GM19468 (cell line): ENCODE measurements at regions not wholly inside any gene's neighbourhood (a gene's known extent, or its start where the extent isn't known, plus 50 kb on each side); places are given as distances from the start of the nearest gene placed in this dataset.
A peak's percentile ranks its signal among the peaks of the same experiment; 100 is the strongest.

Experiments
- ATAC-seq: cut with Tn5 transposase; IDR thresholded peaks from one replicate; pipeline ENCODE4 v1.9.1; 2021; ENCODE audit warnings: mild to moderate bottlenecking, moderate library complexity, moderate number of reproducible peaks; ENCODE audit not compliant: unreplicated experiment; ENCODE audit errors: extremely low read depth

- no peak for ATAC-seq
Measured at GRCh38 chrX:13266641-13267345, 53.1 kb downstream of the ATXN3L start.

- no peak for ATAC-seq
Measured at GRCh38 chrX:13265549-13266132, 54.2 kb downstream of the ATXN3L start.

GRCh38 chrX:13265111-13265510 is 54.7 kb downstream of the ATXN3L start:
- ATAC-seq, result no peak

- peak; percentile 50 for ATAC-seq
Measured at GRCh38 chrX:13263560-13264251, 56.1 kb downstream of the ATXN3L start.

- no peak for ATAC-seq
Measured at GRCh38 chrX:13261348-13261747, 58.5 kb downstream of the ATXN3L start.

DNA sequence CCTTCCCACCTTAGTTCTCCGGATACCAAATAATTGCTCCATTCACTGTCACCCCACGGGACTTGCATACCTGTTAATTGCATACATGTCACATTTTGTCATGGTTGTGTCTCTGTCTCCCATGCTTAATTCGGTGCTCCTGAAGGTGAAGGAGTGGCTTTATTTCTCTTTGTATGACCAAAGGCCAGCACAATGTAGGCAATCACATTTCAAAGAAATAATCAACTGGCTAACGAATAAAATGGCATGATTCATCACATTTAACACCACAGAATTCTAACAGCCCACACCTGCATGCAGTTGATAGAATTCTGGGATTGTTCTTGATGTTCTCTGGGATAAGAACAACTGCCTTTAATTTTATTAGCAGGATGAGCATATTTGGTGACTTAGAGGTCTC is 59.3 kb downstream of the ATXN3L start:
- no peak for ATAC-seq

DNA sequence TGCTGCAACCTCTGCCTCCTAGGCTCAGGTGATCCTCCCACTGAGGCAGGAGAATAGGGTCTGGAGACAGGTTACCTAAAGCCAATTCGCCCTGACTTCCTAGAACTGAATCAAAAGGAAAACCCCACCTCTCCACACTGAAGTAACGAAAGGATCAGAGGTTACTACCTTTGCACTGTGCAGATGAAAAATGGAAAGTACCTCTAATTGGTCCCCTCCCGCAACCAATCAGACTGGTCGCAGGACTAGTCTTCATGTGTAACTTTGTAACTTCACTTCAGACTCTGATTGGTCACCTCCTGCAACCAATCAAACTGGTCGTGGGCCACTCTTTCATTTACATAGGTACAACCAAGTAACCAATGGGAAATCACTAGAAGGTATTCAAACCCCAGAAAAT is 61.1 kb downstream of the ATXN3L start:
- no peak for ATAC-seq

DNA sequence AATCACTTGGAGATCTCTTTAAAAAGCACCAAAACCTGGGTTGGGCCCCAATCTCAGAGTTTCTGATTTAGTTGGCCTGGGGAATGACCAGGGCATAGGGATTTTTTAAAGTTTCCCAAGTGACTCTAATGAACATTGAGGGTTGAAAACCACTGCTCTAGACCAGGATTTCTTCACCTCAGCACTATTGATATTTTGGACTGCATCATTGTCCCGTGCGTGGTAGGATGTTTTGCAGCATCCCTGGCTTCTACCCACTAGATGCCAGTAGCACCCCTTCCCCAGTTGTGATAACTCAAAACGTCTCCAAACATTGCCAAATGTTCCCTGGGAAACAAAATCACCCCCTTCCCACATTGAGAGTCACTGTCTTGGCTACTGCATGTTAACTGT is 61.8 kb downstream of the ATXN3L start:
- ATAC-seq, result no peak

- ATAC-seq, result no peak
Measured at GRCh38 chrX:13257223-13258051, 62.4 kb downstream of the ATXN3L start.

- ATAC-seq, result no peak
Measured at GRCh38 chrX:13256603-13257002, 63.2 kb downstream of the ATXN3L start.

DNA sequence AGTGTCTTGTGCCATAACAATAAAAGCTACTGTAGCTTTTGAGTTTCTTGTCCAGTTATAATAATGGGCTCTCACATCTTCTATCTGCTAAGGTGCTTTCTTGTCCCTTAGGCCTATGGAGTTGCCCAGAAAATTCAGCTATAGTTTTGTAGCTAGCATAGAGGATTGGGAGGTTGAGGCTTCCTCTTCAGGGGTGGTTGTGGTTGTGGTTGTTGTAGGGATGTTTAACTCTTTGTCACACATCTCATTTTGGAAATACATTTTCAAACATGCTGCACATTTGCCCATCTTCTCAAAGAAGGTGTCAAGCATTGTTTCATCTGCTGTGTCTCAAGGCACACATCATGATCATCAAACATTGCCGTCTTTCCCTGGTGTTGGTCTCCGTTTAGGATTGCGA is 65.0 kb downstream of the ATXN3L start:
- no peak for ATAC-seq

GRCh38 chrX:13254076-13254785 is 65.6 kb downstream of the ATXN3L start:
- no peak for ATAC-seq

GRCh38 chrX:13253223-13253622 is 66.6 kb downstream of the ATXN3L start:
- ATAC-seq, result no peak

DNA sequence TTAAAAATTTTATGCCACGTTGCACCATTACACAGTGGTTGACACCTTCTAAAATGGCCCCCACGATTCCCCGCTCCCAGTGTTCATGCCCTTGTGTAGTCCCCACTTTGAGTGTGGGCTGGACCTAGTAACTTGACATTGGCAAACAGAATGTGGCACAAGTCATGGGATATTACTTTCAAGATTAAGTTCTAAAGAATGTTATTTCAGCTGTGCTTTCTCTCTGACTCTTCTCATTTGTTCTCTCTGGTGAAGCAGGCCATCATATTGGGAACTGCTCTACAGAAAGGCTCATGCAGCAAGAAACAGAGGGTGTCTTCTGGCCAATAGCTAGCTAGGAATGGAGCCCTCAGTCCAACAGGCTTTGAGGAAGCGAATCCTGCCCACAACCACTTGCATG is 67.1 kb downstream of the ATXN3L start:
- ATAC-seq, result no peak

DNA sequence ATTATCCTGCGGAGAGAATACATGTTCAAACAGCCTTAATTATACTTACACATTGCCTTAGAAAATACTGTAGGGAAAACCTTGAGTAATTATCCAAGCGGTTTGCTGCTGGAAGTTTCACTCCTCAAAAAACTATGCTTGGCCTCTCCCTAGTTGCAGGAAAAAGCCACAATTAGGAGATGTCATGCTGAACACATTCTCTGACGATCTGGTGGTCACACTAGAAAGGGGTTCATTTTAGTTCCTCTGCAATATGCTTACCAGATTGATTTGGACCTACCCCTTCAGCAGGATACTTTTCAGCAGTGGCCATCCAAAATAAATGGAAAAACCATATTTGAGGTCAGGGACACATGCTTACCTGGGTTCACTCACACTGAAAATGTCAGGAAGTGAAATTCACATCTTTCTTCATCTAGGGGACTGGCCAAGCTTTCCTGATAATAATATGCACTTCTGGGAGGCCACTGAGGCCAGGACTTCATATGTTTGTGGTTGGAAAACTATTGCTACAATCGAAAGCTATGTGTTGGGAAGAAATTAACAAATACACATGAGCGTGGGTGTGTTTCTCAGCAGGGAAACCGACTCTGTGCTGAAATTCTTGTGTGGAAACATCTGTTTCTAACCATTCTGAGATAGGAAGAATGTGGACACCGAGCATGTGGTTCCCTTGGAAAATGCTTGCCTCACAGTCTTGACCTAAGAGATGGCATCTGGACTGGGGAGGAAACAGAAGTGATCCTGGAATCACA is 68.8 kb downstream of the ATXN3L start:
- ATAC-seq, result no peak

DNA sequence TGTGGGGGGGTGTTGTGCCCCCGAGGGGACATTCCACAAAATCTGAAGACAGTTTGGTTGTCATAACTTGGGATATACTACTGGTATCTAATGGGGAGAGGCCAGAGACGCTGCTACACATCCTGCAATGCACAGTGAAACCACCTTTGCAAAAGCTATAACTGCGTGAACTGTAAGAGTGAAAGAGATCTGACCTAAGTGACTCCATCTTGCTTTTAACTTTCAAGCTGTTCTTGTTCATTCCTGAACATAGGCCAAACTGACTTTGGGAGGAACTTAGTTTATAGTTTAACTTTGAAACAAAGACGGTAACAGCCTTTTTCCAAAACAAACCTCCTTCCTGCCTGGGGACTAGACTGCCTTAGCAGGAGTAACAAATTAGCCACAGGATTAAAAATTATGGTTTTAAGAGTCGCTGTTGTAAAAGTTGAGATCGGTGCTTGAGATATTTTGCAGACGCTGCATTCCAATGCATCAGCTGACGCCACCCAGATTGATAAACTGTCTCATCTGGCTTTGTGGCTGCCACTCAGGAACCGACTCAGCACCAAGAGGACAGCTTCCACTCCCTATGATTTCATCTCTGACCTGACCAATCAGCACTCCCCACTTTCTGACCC is 70.9 kb downstream of the ATXN3L start:
- no peak for ATAC-seq

GRCh38 chrX:13239272-13239671 is 80.6 kb downstream of the ATXN3L start:
- ATAC-seq, result no peak

DNA sequence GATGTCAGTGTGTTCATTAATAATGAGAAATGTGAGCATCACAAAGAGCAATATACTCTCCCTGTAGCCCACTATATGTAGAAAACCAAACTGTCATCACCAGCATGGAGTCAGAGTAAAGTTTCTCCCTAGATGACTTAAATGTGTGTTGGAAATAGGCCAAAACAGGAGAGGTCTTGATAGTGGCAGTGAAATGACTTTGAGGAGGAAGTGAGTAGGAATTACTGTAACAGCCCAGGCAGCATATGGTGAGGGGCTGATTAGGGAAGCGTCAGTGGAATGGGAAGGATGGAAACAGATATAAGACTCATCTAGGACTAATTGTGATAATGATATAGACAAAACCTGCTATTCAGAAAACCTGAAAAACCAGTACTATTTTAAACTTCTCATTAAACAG is 83.9 kb downstream of the ATXN3L start:
- no peak for ATAC-seq

DNA sequence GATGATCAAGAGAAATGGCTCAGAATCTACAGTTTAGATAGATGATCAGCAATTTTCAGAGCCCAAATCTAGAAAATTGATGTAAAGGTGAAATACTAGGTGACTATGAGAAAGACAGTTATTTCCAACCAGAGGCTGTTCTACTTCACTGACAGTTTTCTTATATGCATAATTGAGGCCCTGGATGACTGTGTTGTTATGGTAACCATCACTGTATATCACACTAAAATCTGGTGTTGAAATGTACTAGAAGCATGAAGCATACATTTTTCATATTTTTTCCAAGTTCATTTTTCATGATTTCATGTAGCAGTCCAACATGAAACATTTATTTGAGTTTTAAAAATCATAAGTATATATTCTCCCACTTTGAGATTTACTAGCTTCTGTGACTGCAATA is 87.4 kb downstream of the ATXN3L start:
- ATAC-seq, result no peak
